GM12891 (cell line): ENCODE measurements at regions not wholly inside any gene's neighbourhood (a gene's known extent, or its start where the extent isn't known, plus 50 kb on each side); places are given as distances from the start of the nearest gene placed in this dataset.

Experiments
- DNase-seq: peaks from one replicate; pipeline ENCODE4 v3.0.0; 2011; ENCODE audit warnings: low spot score; ENCODE audit not compliant: insufficient read length
- FAIRE-seq: peaks from 2 replicates; lab custom pipeline; 2011; peaks lifted over from hg19 to GRCh38; lab: Jason Lieb, UNC
- PAX5 ChIP-seq: IDR thresholded peaks from 2 replicates; pipeline ENCODE4 v1.6.1; 2011; ENCODE audit warnings: low read length, moderate library complexity, mild to moderate bottlenecking; ENCODE audit not compliant: insufficient read depth, severe bottlenecking
- POLR2A ChIP-seq: IDR thresholded peaks from 2 replicates; pipeline ENCODE4 v1.6.1; 2011; ENCODE audit warnings: low read depth, low read length, control low read depth
- POLR2AphosphoS5 ChIP-seq: IDR thresholded peaks from 2 replicates; pipeline ENCODE4 v1.6.1; 2011; ENCODE audit warnings: low read depth, low read length, control low read depth
- POU2F2 ChIP-seq: IDR thresholded peaks from 2 replicates; pipeline ENCODE4 v1.6.1; 2011; ENCODE audit warnings: low read depth, mild to moderate bottlenecking, control low read depth, low read length, moderate library complexity
- SPI1 ChIP-seq: IDR thresholded peaks from 2 replicates; pipeline ENCODE4 v1.6.1; 2011; ENCODE audit warnings: low read depth, low read length, control low read depth
- TAF1 ChIP-seq: IDR thresholded peaks from 2 replicates; pipeline ENCODE4 v1.6.1; 2011; ENCODE audit warnings: low read depth, low read length, control low read depth

GRCh38 chr2:105150231-105150630, 91.3 kb upstream of the GPR45 start:
- no peak for FAIRE-seq
- TF ChIP-seq POLR2A = no peak
- TF ChIP-seq SPI1 = no peak
- no peak for TF ChIP-seq POU2F2
- no peak for TF ChIP-seq POLR2AphosphoS5
- TF ChIP-seq PAX5 = no peak
- no peak for TF ChIP-seq TAF1
- no peak for DNase-seq

DNA sequence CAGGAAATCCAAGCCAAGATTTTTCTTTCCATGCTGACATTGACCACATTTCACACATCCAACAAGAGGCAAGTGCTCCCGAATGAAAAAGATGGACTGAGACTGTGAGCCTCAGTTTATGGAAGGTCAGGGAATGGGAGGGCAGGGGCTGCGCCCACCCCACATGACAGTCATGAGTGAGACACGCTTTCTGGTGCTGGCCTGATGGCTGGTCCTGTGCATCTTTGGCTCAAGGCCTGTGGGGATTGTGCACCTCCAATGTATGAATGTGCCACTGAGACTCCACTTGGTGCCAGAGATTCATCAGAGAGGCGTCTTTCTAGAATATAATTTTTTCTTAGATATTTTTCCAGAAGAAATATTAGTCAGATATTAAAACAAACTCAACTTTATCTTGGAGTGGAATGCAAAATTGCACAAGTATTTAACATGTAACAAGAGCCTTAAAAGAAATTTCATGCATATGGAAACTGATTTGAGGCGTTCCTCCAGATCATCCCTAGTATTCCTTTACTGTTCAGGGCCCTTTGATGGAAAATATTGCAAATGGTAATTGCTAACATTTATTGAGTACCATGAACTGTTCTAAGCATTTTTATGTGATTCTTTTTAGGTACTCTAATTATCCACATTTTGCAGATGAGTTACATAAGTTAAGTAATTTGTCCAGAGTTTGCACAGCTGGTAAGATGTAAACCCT, 87.3 kb upstream of the GPR45 start:
- no peak for FAIRE-seq
- TF ChIP-seq PAX5 (no peak), POU2F2 (no peak), POLR2A (no peak), POLR2AphosphoS5 (no peak), TAF1 (no peak), SPI1 (no peak)

GRCh38 chr2:105156166-105156565, 85.4 kb upstream of the GPR45 start:
- DNase-seq = no peak
- TF ChIP-seq SPI1 (no peak), POU2F2 (no peak), PAX5 (no peak), POLR2AphosphoS5 (no peak)
- no peak for FAIRE-seq

More for the DNA sequence above, 87.3 kb upstream of the GPR45 start:
- no peak for DNase-seq

DNA sequence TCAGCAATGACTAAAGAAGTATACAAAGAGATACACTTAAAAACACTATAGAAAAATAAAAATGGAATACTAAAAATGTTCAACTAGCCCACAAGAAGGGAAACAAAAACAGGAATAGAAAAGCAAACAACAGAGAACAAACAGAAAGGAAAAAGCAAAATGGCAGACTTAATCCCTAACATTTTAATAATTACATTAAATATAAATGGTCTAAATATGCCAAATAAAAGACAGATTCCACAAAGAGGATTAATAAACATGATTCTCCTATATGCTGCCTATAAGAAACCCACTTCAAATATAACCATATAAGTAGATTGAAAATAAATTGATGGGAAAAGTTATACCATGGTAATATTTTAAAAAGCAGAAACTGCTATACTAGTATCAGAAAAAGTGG, 83.5 kb upstream of the GPR45 start:
- TF ChIP-seq POLR2AphosphoS5 = no peak
- TF ChIP-seq SPI1 = no peak
- TF ChIP-seq POLR2A = no peak
- DNase-seq (no peak), FAIRE-seq (no peak)

DNA sequence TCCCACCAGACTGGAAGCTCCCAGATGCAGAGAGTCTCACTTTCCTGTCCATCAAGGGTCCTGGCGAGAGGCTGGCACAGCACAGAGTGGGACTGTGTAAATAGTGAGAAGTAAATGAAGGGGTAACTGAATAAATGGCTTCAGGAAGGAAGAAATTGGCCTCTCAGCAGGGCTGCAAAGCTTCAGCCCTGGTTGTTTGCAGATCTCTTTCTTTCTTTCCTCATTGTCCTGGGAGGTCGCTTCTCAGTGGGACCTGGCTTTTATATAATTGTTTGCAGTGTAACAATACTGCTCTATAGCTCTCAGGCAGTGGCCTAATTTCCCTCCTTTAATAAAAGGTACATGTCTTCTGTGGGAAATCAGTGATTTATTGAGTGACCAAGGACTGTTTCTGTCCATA, 74.9 kb upstream of the GPR45 start:
- DNase-seq (no peak), FAIRE-seq (no peak)
- TF ChIP-seq PAX5 = no peak
- TF ChIP-seq SPI1 = no peak
- TF ChIP-seq POU2F2 = no peak
- TF ChIP-seq POLR2A = no peak
- TF ChIP-seq TAF1 = no peak
- TF ChIP-seq POLR2AphosphoS5 = no peak

DNA sequence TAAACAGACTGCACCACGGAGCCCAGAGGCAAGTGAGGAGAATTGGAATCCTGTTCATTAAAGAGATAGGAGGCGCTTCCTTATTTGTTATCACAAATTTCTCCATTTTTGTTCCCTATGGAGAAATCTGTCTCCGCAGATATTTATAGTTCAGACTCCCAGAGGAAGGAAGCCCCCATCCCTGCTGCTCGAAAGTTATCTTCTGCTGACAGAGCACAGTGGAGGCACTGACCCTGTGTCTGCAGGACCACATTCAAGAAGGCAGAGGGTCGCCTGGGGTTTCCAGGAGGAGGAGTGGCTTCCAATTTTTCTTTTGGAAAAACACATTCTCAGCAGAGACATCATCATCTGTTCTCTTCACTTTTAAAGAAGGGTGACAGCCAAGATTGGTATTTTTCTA, 73.0 kb upstream of the GPR45 start:
- FAIRE-seq = no peak
- no peak for TF ChIP-seq POLR2AphosphoS5
- no peak for TF ChIP-seq SPI1
- TF ChIP-seq POLR2A = no peak
- TF ChIP-seq PAX5 = no peak
- no peak for TF ChIP-seq POU2F2
- no peak for TF ChIP-seq TAF1
- DNase-seq = no peak

DNA sequence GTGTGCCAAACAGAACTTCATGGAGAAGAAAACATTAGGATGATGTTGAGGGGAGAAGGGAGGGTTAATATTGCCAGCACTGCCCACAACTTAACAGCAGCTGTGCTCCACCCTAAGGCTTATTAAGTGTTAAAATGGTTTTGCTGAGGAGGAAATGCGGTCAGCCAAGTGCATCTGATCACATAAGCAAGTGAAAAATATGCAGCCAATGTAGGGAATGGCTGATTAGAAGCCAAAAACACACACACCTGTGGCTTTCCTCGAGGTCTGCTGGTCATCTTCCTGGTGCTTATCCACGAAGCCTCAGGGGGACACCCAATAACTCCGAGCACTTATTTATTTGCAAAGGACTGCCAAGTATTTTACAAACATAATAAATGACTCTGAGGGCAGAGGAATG, 66.3 kb upstream of the GPR45 start:
- DNase-seq (no peak), FAIRE-seq (no peak)
- TF ChIP-seq POLR2A (no peak), TAF1 (no peak), SPI1 (no peak), POLR2AphosphoS5 (no peak), PAX5 (no peak), POU2F2 (no peak)

DNA sequence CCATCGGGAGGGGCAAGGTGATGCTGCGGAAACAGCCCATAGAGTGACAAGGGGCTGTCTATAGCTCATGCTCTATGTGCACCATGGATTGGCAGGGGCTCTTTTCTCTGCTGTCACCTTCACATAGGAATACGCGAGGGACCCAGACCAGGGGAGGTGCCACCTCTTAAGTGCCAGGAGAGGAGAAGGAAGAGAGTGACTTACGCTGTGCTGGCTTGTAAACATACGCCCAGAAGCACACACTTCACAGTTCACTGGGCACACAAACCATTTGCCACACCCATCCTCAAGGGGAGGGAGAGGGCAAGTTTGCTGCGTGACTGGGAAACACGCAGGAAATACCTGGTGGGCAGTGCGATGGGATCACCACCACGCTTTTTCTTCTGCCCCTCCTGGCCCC, 65.1 kb upstream of the GPR45 start:
- TF ChIP-seq POLR2AphosphoS5 (no peak), POLR2A (no peak), TAF1 (no peak), POU2F2 (no peak), PAX5 (no peak), SPI1 (no peak)
- no peak for FAIRE-seq

GRCh38 chr2:105177008-105177407, 64.5 kb upstream of the GPR45 start:
- TF ChIP-seq POU2F2 (no peak), PAX5 (no peak), POLR2AphosphoS5 (no peak), POLR2A (no peak), SPI1 (no peak), TAF1 (no peak)
- FAIRE-seq (no peak), DNase-seq (no peak)

More for the DNA sequence above, 65.1 kb upstream of the GPR45 start:
- no peak for DNase-seq

GRCh38 chr2:105177536-105178254, 63.8 kb upstream of the GPR45 start:
- DNase-seq = no peak
- TF ChIP-seq SPI1 = no peak
- FAIRE-seq = no peak
